Gastroesophageal sphincter (tissue), 4 donors: ENCODE measurements at regions not wholly inside any gene's neighbourhood (a gene's known extent, or its start where the extent isn't known, plus 50 kb on each side); places are given as distances from the start of the nearest gene placed in this dataset.

Experiments
- ATAC-seq: fragments of 150-250 bp; one replicate; pipeline ENCODE4 v1.9.1; 2016; ENCODE audit warnings: mild to moderate bottlenecking, moderate library complexity
- H3K27ac ChIP-seq, 4 donors: fragments of 200-600 bp; sonication (generic) in 3 of 4; 1 replicate in 3 of 4; 2 replicates in 1 of 4; pipeline ENCODE4 v1.5.1; 2016 to 2019
- H3K27me3 ChIP-seq: fragments of 200-600 bp; sonication (generic); one replicate; pipeline ENCODE4 v1.5.1; 2019
- H3K36me3 ChIP-seq, 2 donors: fragments of 200-600 bp; sonication (generic); one replicate each; pipeline ENCODE4 v1.5.1; 2019; ENCODE audit warnings: control low read depth in 1 of 2
- H3K4me1 ChIP-seq, 3 donors: fragments of 200-600 bp; sonication (generic); 1 replicate in 2 of 3; 2 replicates in 1 of 3; pipeline ENCODE4 v1.5.1; 2016 to 2019; ENCODE audit warnings: control low read depth in 2 of 3
- H3K4me3 ChIP-seq, 2 donors: fragments of 200-600 bp; sonication (generic); one replicate each; pipeline ENCODE4 v1.5.1; 2019; ENCODE audit warnings: mild to moderate bottlenecking in 1 of 2, moderate library complexity in 1 of 2
- H3K9me3 ChIP-seq, 3 donors: fragments of 200-600 bp; sonication (generic); one replicate each; pipeline ENCODE4 v1.5.1; 2017 to 2019; ENCODE audit warnings: control low read depth in 2 of 3
- EP300 ChIP-seq: sonication (generic); formaldehyde crosslinking; IDR thresholded peaks from one replicate; pipeline ENCODE4 v1.6.1; 2017; ENCODE audit warnings: antibody characterized with exemption, mild to moderate bottlenecking
- POLR2A ChIP-seq, 2 donors: fragments of 450-650 bp; IDR thresholded peaks; one replicate each; pipeline ENCODE4 v1.6.1; 2017; ENCODE audit warnings: antibody characterized with exemption in 2 of 2, mild to moderate bottlenecking in 2 of 2, moderate library complexity in 1 of 2
- POLR2AphosphoS5 ChIP-seq: sonication (generic); formaldehyde crosslinking; IDR thresholded peaks from one replicate; pipeline ENCODE4 v1.6.1; 2017; ENCODE audit warnings: antibody characterized with exemption
- WGBS, 2 donors: methylation state at CpG; one replicate each; pipeline ENCODE4 v1.1.5; 2018; ENCODE audit warnings: low coverage in 1 of 2; 5-methylcytosine and 5-hydroxymethylcytosine counted together
- TF ChIP-seq, protein P1 (sequence below), 4 experiments: fragments of 200-600 bp in 2 of 4; fragments of 450-650 bp in 2 of 4; sonication (generic) in 1 of 4; IDR thresholded peaks; one replicate each; pipeline ENCODE4 v1.5.1; 2017 to 2019; ENCODE audit warnings: antibody characterized with exemption in 4 of 4, mild to moderate bottlenecking in 2 of 4, moderate library complexity in 2 of 4

DNA sequence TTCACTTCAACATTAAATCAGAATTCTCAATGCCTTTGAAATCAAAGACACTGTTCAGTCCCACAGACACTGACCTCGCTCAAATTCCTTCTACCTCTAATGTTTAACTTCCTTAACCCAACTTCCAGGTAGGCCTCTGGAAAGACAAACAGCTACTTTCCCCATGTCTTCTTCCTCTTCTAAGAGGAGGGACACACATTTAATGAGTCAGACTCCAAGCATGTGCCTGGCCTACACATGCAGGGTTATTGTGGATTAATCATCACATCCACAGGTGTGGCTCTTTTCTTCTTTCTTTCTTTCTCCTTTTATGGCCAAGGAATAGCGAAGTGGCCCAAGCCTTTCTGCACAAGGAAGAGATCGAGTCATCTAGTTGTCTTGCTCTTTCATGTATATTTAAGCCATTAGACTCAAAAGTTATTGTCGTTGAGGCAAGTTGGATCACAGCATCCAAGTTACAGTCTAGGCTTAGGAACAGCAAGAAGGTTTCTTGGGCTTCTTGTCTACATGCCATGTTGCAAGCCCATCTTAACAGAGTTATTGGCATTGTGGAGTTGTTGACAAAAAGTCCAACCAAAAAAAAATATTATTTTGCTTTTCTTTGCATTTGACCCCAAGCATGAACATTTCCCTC, 387.8 kb downstream of the IRS1 start:
- TF ChIP-seq POLR2A (IDR thresholded peaks at IDR 0.05) (no peak), EP300 (no peak), POLR2AphosphoS5 (no peak)
- TF ChIP-seq, protein P1, sequence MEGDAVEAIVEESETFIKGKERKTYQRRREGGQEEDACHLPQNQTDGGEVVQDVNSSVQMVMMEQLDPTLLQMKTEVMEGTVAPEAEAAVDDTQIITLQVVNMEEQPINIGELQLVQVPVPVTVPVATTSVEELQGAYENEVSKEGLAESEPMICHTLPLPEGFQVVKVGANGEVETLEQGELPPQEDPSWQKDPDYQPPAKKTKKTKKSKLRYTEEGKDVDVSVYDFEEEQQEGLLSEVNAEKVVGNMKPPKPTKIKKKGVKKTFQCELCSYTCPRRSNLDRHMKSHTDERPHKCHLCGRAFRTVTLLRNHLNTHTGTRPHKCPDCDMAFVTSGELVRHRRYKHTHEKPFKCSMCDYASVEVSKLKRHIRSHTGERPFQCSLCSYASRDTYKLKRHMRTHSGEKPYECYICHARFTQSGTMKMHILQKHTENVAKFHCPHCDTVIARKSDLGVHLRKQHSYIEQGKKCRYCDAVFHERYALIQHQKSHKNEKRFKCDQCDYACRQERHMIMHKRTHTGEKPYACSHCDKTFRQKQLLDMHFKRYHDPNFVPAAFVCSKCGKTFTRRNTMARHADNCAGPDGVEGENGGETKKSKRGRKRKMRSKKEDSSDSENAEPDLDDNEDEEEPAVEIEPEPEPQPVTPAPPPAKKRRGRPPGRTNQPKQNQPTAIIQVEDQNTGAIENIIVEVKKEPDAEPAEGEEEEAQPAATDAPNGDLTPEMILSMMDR (IDR thresholded peaks at IDR 0.05), result no peak
- ATAC-seq, result no peak
- no peaks in the 10 kb centered on the region for H3K27me3 ChIP-seq
- no peaks in the 10 kb centered on the region for H3K36me3 ChIP-seq
- 90 to 100% methylated on average over 2 to 4 of the region's 4 CpGs for WGBS, 2 donors
- H3K4me1 ChIP-seq, result peaks cover 0 to 6% (median 5%) of the 10 kb centered on the region in 3 donors
- H3K4me3 ChIP-seq, result no peak overlapping the region
- H3K9me3 ChIP-seq, result no peaks in the 10 kb centered on the region
- H3K27ac ChIP-seq, result no peak overlapping the region

DNA sequence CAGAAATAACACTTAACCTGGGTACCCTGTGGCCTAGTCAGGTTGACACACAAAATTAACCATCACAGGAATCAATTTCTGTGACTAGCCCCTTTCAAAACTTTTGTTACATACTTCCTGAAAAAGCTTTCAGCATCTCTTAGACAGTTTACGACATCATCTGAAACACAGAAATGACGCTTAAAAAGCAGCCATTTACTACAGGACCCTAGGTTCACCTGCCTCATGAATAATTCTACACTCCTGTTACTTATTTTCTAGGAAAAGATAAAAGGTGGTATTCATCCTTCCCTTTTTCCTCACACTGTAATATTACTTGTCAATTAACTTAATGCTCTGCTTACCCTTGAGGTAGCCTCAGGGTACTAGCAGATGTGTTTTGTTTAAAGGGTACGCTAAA, 388.4 kb downstream of the IRS1 start:
- 93 to 95% methylated on average over 3 of the region's 3 CpGs for WGBS, 2 donors
- H3K36me3 ChIP-seq, result no peaks in the 10 kb centered on the region
- no peak overlapping the region for H3K4me3 ChIP-seq
- H3K27me3 ChIP-seq, result no peaks in the 10 kb centered on the region
- H3K27ac ChIP-seq, result no peak overlapping the region
- peaks cover 0 to 7% (median 5%) of the 10 kb centered on the region in 3 donors for H3K4me1 ChIP-seq
- no peak for ATAC-seq
- H3K9me3 ChIP-seq, result no peaks in the 10 kb centered on the region
- TF ChIP-seq, protein P1 (IDR thresholded peaks at IDR 0.05), result no peak
- no peak for TF ChIP-seq POLR2A (IDR thresholded peaks at IDR 0.05)
- no peak for TF ChIP-seq POLR2AphosphoS5
- TF ChIP-seq EP300, result no peak

DNA sequence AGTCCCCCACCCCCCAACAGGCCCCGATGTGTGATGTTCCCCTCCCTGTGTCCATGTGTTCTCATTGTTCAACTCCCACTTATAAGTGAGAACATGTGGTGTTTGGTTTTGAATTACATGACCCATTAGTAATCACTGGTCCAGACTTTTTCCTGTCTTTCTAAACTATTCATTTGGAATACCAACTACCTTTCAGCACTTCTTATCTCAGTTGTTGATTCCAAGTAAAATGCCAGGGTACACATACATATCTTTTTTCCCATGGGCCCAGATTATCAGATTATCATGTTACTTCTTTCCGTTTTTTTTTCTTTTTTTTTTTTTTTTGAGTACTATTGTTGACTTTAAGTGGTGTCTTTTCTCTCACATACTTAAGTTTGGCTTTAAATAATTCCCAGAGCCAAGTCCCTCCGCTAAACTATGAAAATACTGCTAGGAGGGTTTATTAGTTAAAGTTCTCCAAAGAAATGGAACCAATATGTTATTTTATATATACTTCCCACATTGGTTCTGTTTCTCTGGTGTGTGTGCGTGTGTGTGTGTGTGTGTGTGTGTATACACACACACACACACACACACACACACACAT, 389.3 kb downstream of the IRS1 start:
- TF ChIP-seq, protein P1 (IDR thresholded peaks at IDR 0.05), result no peak
- TF ChIP-seq POLR2A (IDR thresholded peaks at IDR 0.05) (no peak), EP300 (no peak), POLR2AphosphoS5 (no peak)
- H3K9me3 ChIP-seq, result no peaks in the 10 kb centered on the region
- H3K27ac ChIP-seq, result no peak overlapping the region
- no peaks in the 10 kb centered on the region for H3K27me3 ChIP-seq
- H3K36me3 ChIP-seq, result no peaks in the 10 kb centered on the region
- H3K4me1 ChIP-seq, result peaks cover 0 to 7% (median 5%) of the 10 kb centered on the region in 3 donors
- no peak for ATAC-seq
- 56 to 100% methylated on average over 3 of the region's 4 CpGs for whole genome bisulfite sequencing, 2 donors
- no peak overlapping the region for H3K4me3 ChIP-seq

DNA sequence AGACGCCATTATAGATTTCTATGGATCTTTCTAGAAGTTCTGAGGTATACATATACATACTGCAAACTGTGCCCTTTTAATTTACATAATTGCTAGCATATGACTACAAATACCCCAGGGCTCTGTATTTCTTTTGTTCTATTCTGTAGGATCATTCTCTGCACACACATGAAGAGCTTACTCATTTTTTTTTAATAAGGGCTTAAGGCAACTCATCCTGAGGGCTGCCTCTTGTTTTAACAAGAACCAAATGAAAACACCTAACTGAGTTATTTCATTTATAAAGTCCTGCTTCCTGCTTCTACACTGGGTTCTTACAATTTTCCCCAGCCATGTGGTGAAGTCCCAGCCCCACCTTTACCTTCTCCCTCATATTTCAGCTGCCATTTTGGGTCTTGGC, 390.5 kb downstream of the IRS1 start:
- TF ChIP-seq POLR2AphosphoS5 (no peak), POLR2A (IDR thresholded peaks at IDR 0.05) (no peak), EP300 (no peak)
- TF ChIP-seq, protein P1 (IDR thresholded peaks at IDR 0.05), result no peak
- H3K27me3 ChIP-seq, result no peaks in the 10 kb centered on the region
- peaks cover 0 to 7% (median 5%) of the 10 kb centered on the region in 3 donors for H3K4me1 ChIP-seq
- no peak for ATAC-seq
- H3K4me3 ChIP-seq, result no peak overlapping the region
- no peak overlapping the region for H3K27ac ChIP-seq
- no peaks in the 10 kb centered on the region for H3K36me3 ChIP-seq
- 88 to 94% methylated on average over 1 of the region's 1 CpG for WGBS, 2 donors
- H3K9me3 ChIP-seq, result no peaks in the 10 kb centered on the region

DNA sequence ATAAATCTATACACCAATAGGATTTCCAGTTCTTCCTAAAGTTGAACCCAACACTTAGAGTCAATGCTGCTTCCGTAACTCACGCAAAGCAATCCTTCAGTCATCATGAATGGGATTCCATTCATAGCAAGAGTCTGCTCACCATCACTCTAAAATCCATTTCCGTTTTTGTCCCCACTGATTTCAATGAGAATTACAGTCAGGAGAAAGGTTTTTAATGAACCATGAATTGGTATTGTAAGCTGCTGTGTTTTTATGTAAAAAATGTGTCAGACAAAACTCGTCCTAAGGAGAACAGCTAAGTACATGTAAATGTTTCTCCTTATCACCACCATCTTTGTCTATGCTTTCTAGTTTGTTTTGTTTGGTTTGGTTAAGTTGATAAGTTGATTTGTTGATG, 391.5 kb downstream of the IRS1 start:
- Histone ChIP-seq H3K27ac (no peak overlapping the region), H3K27me3 (no peaks in the 10 kb centered on the region), H3K36me3 (no peaks in the 10 kb centered on the region), H3K4me1 (peaks cover 0 to 7% (median 5%) of the 10 kb centered on the region in 3 donors), H3K9me3 (no peaks in the 10 kb centered on the region), H3K4me3 (no peak overlapping the region)
- 82 to 89% methylated on average over 4 of the region's 4 CpGs for WGBS, 2 donors
- TF ChIP-seq EP300, result no peak
- TF ChIP-seq, protein P1 (IDR thresholded peaks at IDR 0.05), result no peak
- TF ChIP-seq POLR2A (IDR thresholded peaks at IDR 0.05), result no peak
- no peak for TF ChIP-seq POLR2AphosphoS5
- ATAC-seq, result no peak
